Stimulated activated CD4-positive, alpha-beta T cell treated with anti-CD3 and anti-CD28 coated beads, Interleukin-4, amount 100 ng/mL, for 4 hours (primary cell): ENCODE measurements at regions not wholly inside any gene's neighbourhood (a gene's known extent, or its start where the extent isn't known, plus 50 kb on each side); places are given as distances from the start of the nearest gene placed in this dataset.

Experiments used
- DNase-seq, 2 experiments: peaks; one replicate each; pipeline ENCODE4 v3.0.0-alpha.2; 2020

- DNase-seq: no peak
Observed at GRCh38 chr4:27187786-27188185, 327.1 kb downstream of the STIM2 start.

DNA sequence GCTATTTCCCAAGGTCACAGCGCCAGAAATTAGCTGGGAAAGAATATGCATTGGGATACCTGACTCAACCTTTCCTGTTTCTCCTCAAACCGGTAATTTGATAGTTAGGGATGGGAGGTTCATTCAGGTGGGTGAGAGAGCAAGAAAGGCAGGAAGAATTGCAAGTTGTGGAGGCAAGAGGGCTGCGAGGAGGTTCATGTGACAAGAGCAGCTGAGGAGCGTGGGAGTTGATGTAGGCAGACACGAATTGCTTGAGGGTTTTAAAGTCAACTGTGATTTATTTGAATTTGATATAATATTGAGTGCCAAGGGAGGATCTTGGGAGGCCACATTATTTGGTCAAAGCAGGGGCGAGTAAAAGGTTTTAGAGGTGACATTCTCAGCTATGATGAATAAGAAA lies 329.0 kb downstream of the STIM2 start:
- no peak for DNase-seq

GRCh38 chr4:27191592-27191991 lies 331.0 kb downstream of the STIM2 start:
- DNase-seq: no peak

DNA sequence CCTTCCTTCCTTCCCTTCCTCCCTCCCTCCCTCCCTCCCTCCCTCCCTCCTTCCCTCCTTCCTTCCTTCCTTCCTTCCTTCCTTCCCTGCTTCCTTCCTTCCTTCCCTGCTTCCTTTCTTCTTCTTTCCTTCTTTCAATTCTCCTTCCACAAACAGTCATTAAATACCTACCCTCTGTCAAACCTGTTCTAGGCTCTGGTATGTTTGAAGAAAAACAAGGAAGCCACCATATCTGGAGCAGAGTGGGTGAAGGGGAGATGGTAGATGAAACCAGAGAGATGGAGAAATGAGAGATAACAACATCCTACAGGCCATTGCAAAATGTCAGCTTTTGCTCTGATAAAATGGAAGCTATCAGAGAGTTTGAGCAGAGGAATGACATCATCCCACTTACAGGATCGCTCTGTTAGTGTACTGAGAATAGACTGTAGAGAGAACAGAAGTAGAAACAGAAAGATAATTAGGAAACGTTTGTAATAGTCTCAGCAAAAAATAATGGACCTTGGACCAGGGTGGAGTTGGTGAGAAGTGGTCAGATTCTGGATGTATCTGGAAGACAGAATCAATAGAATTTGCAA lies 334.0 kb downstream of the STIM2 start:
- DNase-seq: no peak

GRCh38 chr4:27198246-27198645 lies 337.6 kb downstream of the STIM2 start:
- DNase-seq: no peak

- no peak for DNase-seq
Observed at GRCh38 chr4:27198971-27199370, 338.3 kb downstream of the STIM2 start.

- no peak for DNase-seq
Observed at GRCh38 chr4:27206009-27206408, 345.4 kb downstream of the STIM2 start.

GRCh38 chr4:27210956-27211355 lies 350.3 kb downstream of the STIM2 start:
- no peak for DNase-seq

DNA sequence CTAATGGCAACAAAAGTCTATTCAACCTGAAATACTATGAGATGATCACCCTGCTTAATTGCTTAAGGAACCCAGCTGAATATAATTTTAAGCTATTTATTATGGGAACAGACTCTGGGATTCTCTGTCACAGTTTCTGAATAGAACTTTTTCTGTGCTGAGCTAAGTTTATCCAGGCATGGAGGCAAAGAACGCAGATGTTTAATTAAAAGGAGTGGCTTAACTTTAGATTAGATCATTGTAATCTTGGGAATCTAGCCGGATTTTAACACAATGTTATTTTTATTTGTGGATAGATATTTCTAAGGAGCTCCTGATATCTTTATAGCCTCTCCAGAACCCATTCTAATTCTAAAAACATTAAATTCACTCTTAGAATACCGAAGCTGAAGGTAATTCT lies 353.4 kb downstream of the STIM2 start:
- no peak for DNase-seq

DNA sequence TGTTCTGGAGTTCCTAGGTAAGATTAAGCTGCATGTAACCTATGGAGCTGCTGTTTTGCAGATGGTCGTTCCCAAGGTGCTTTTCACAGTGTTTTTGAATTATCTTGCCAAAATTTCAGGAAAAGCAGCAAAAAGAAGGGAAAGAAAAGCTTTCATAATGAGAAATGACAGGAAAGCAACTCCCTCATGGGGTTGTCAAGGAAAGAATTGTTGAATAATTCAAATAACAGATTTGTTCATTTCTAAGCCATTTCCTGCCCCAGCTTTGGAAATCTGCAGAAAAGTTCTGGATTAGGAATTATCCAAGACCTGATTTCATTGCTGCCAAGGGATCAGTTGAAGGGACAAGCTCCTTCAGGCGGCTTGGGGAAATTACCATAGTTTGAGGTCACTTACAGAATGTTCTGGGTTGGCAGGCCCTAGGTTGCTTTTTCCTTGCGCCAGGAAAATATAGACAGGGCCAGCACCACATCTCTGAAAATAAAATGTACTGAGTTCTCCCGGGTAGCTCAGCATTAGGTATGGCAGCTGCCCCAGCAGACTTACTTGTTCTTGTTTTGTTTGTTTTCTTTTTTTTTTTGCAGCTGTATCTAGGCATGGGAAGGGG lies 354.7 kb downstream of the STIM2 start:
- no peak for DNase-seq

DNA sequence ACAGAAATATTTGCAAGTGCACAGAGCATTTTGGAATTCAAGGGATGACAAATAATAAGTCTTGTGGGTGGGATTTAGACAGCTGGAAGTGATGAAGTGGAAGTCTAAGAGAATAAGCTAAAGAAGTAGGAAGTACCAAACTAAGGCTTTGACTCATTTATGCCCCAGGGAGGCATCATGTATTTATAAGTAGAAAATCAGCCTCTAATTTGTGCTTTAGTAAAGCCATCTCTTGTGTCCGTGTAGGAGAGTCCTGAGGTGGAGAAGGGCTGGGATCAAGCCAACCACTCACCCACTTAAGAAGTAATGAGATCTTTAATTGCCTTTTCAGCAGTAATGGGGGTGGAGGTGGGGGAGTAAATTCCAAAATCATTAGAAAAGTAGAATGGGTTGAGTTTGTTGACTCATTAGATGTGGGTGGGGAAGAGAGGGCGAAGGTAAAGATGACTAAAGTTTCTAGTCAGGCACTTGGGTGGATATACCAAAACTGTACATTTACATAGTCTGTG lies 356.7 kb downstream of the STIM2 start:
- DNase-seq: no peak

DNA sequence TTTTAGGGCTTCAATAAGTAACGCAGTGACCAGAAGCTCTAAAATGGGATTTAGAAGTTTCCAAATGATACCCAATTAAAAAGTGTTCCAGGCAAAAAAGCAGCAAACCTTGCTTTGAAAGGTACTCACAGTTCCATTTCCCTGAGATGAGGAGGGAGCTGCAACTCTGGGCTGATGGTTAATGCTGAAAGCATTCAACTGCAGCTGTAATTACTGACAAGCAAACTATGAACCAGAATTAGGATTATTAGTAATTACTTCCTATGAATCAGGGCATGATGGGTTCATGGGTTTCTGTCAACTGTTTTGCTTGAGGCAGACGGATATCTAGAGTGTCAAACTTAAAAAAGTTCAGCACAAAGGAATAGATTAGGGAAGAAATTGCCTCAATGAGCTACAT lies 357.4 kb downstream of the STIM2 start:
- DNase-seq: no peak

DNA sequence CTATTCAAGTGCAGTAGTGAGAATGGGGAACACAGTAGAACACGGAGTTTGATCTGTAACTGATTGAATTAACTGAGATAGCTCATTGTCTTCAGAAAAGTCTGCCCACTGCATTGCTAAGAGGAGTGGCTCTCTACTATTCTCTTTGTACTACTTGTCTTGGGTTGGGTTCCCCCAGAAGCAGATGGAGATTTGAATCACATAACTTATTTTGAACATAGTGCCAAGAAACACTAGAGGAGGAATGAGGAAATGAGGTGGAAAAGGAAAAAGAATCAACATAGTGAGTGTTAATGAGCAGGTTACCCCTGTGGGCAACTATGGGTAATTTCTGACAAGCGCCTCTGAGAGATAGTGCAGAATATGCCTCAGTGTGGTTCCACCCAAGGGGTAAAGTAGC lies 362.7 kb downstream of the STIM2 start:
- DNase-seq: no peak

- DNase-seq: no peak
Observed at GRCh38 chr4:27233531-27233930, 372.9 kb downstream of the STIM2 start.

- no peak for DNase-seq
Observed at GRCh38 chr4:27234306-27234899, 373.8 kb downstream of the STIM2 start.

GRCh38 chr4:27239641-27240040 lies 379.0 kb downstream of the STIM2 start:
- no peak for DNase-seq

DNA sequence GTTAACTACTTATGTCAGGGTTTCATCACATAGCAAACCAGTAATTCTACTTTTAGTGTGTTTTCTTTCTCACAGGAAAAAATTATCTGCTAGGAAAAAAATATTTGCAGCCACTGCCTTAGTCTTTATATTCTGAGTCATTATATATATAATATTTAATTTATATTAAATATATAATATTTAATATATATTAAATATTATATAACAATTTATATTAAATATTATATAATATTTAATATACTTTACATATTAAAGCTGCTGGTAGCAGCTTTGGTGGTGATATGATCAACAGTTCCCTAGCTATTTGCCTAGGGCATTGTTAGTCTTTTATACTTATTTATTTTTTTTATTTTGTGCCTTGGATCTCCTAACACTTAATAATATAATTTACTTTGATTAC lies 381.6 kb downstream of the STIM2 start:
- DNase-seq: no peak

- DNase-seq: no peak
Observed at GRCh38 chr4:27245216-27245615, 384.6 kb downstream of the STIM2 start.

- no peak for DNase-seq
Observed at GRCh38 chr4:27248829-27249228, 388.2 kb downstream of the STIM2 start.

DNA sequence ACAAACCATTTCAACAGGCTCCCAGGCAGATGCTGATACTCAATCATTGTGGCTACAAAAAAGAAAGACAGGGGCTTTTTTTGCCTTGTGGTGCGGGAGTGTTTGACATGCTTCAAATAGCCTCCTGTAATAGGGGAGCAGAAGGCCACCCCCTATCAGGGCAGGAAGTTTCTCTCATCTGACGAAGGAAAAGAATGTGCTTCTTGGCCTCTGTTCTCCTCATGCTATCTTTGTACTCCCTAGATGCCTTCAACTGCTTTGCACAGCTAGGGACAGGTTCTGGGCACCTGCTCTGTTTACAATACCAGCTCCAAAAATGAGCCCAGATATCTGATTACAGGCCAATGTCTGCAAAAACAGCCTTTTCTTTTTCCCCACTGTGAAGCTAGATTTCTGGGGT lies 391.1 kb downstream of the STIM2 start:
- no peak for DNase-seq

GRCh38 chr4:27267339-27267969 lies 406.8 kb downstream of the STIM2 start:
- no peak for DNase-seq

DNA sequence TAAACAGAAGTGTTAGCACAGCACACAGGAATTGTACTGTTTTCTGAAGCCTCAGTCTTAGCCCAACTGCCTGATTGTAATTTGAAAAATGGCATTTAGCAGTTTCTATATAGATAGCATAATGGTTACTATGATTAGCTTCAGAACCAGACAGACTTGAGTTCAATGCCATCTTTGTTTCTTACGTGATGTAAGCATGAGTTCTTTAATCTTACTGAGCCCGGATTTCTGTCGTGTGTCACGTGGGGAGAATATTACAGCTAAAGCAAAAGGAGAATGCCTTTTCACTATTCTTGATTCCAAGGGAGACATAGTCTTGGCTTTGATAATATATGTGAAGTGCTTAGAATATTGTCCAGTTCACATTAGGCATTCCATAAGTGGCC lies 407.3 kb downstream of the STIM2 start:
- no peak for DNase-seq

DNA sequence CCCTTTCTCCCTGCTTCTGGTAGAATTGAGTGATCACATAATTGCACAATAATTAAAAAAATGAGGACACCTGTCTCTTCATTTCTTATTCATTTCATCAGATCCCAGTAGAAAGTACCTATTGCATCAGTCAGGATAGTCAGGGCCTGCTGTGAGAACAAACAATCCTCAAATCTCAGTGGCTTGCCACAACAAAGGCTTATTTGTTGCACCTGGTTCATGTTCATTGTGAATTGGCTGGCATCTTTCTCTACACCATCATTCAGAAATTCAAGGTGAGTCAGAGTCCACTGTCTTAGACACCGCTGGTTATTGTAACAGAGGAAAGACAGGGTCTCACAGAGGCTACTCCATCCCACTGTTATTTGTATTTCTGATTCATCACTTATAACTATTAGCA lies 409.8 kb downstream of the STIM2 start:
- no peak for DNase-seq

DNA sequence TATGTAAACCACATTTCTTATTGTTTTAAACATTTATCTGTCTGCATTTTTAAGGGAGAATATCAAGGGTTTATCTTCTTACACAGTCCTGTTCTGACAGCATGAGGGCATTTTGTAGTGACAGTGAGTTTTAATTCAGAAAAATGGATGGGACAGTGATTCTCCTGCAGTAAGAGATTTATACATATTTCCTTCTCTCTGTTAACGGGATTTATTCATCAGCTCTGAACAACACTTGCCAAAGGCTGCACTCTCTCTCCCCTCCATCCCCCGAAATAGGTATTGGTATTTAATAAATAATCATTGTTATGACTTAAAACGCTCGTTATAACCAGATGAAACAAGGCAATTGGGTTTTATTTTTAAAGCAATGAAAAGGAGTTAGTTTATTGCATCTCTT lies 410.9 kb downstream of the STIM2 start:
- DNase-seq: no peak
